ENCODE measurements at regions not wholly inside any gene's neighbourhood (a gene's known extent, or its start where the extent isn't known, plus 50 kb on each side); places are given as distances from the start of the nearest gene placed in this dataset.
"Not testable (repeated sequence)": the region's sequence is repeated elsewhere in the genome, so short reads cannot be mapped to it uniquely, and the experiment has no call there.

GRCh38 chr4:1552451-1552850 lies 131.7 kb downstream of the FAM53A start:
- no peak overlapping the region for H3K4me3 ChIP-seq (ENCODE audit: control insufficient read depth, low read depth, low read length)
- no peak for DNase-seq (ENCODE audit: low read depth)
- TF ChIP-seq CTCF (conservative IDR thresholded peaks at IDR 0.05; ENCODE audit: control insufficient read depth, insufficient read depth, low read depth, low read length), result no peak

DNA sequence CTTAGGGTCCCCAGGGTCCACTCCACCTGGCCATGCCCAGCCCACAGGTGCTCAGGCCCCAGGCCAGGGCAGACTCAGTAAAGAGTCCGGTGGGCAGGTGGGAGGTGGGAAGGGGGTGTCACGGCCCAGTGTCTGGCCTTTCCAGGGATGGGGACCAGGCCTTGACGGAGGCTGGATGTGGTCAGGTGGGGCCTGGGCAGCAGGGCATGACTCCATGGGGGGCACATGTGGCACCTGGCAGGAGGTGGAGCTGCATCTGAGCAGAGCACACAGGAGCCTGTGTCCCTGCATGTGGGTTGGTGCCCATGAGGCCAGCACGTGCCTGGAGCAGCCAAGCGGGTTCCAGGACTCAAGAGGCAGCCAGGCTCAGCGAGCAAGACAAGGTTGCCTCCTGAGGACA lies 132.9 kb downstream of the FAM53A start:
- no peak overlapping the region for H3K4me3 ChIP-seq (ENCODE audit: control insufficient read depth, low read depth, low read length)
- no peak for TF ChIP-seq CTCF (conservative IDR thresholded peaks at IDR 0.05; ENCODE audit: control insufficient read depth, insufficient read depth, low read depth, low read length)
- DNase-seq (ENCODE audit: low read depth), result no peak

DNA sequence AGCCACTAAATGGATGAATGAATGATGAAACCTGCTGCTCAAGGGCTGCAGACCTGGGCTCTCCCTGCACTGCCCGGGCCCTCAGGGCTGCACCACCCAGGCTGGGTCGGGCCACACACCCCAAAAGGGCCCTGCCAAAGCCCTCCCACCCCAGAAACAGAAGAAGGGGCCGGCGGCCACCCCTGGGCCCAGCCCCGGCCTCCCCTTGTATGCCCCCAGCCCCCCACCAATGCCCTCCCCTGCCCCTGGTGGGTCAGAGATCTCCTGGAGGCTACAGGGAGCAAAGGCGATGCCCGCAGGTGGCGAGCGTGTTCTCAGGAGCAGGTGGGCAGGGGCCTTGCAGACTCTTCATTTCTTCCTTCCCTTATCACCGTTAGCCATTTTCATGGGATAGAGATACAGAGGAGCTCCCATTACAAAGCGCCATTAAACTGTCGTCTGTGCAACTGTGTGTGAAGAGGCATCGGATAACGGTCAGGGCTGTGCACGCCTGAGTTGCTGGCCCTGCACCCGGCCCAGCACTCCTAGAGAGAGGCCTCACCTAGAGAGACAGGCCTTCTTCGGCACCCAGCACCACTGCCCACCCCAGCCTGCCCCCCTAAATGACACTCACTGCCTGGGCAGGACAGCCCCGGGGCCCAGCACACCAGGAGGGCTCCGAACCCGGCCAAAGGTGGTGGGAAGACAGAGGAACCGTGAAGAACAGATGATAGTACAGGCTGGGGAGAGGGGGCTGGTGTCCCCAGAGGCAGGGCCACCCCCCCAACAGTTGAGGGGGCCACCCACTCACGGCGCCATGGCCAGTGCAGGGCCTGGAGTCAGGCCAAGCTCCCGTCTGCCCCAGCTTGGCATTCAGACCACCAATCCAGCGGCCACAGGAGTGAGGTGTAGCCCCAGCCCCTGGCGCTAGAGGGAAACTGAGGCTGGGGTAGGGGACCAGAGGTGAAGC lies 133.7 kb downstream of the FAM53A start:
- no peak overlapping the region for H3K4me3 ChIP-seq (ENCODE audit: control insufficient read depth, low read depth, low read length)
- no peak for DNase-seq (ENCODE audit: low read depth)
- TF ChIP-seq CTCF (conservative IDR thresholded peaks at IDR 0.05; ENCODE audit: control insufficient read depth, insufficient read depth, low read depth, low read length), result no peak

DNA sequence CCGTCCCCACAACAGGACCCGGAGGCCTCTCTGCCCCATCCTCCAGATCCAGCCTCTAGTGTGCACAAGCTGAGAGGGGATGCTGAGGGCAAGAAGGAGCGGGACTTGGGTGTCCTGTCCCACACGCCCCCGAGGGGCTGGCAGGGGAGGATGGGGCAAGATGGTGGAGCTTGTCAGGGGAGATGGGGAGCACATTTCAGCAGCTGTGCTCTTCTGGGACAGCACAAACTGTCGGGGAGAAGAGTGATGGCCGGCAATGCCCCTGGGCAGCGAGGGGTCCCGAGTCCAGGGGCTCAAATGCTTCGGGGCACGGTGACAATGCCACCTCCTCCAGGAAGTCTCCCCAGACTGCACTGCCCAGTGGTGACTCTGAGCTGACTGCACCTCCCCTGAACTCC lies 134.5 kb downstream of the FAM53A start:
- no peak for TF ChIP-seq CTCF (conservative IDR thresholded peaks at IDR 0.05; ENCODE audit: control insufficient read depth, insufficient read depth, low read depth, low read length)
- no peak for DNase-seq (ENCODE audit: low read depth)
- no peak overlapping the region for H3K4me3 ChIP-seq (ENCODE audit: control insufficient read depth, low read depth, low read length)

DNA sequence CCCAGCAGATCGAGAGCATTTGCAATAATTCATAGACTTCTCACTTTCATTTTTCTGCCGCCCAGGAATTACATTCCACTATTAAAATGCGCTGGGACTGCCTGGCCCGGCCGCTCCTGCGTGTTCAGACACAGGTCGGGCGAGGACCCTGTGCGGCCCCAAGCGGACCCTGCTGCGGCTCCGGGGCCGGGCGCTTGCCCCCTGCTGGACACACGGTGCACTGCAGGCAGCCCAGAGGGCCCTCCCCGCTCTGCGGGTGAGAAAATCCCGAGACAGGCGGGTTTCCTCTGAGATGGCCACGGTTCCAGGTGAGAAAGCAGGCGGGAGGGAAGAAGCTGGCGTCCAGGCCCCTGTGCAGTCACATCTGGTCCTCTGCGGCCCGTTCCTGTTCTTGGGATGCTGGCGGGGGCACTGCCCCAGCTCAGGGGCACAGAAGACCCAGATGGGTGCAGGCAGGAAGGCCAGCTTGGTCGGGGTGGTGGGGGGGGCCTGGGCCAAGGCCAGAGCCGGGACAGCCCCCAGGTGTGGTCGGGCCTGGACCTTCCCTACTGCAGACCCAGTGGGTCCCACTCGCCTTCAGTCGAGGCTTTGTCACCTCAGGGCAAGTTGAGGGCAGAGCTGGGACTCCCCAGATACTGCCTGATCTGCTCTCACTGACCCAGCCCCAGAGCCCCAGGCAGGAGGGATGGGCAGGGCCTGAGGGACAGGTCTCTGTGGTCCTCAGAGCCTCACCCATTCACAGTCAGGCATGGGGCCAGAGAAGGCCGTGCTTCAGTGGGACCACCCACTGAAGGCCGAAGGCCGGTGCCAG lies 135.1 kb downstream of the FAM53A start:
- DNase-seq (ENCODE audit: low read depth); H3K4me3 ChIP-seq (ENCODE audit: control insufficient read depth, low read depth, low read length): not testable (repeated sequence)
- peak; percentile 57 for TF ChIP-seq CTCF (conservative IDR thresholded peaks at IDR 0.05; ENCODE audit: control insufficient read depth, insufficient read depth, low read depth, low read length)

DNA sequence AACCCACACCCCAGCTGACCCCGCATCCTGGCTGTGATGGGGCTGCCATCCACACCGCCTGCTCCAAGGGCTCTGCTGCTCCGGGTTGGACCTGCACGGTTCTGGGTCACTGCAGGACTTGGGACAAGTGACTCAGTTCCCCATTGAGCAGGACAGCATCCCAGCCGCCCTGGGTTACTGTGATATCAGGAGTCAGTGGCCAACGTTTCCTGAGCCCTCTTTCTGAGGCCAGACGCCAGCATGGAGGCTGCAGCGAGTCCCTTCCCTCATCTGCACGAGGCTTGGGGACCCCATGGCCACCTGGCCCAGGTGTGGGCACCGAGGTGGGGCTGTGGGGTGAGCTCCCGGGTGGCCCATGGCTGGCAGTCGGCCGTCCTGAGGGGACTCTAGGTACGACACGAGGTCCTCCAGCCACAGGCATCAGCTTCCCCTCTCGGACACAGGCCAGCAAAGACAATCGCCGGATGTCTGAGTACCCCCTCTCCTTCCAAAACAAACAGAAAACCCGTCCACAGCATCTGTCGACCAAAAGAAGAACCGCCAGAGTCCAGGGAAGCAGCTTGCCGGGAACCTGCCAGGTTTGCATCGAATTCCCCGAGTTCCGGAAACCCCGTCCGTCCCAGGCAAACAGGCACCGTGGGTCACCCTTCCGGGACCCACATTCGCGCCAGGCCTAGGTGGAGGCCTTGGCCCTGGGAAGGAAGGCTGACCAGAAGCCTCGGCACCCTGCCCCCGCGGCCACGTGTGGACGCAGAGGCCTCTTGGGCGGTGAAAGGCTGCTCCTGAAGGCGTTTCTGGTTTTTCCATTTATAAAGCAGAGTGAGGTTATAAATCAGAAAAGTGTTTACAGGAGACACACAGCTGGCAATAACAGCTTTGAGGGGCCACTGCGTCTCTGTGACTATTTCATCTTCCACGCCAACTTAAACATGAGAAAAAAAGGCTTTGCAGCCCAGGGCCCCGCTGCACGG lies 136.0 kb downstream of the FAM53A start:
- no peak for TF ChIP-seq CTCF (conservative IDR thresholded peaks at IDR 0.05; ENCODE audit: control insufficient read depth, insufficient read depth, low read depth, low read length)
- peak; percentile 4 for DNase-seq (ENCODE audit: low read depth)
- no peak overlapping the region for H3K4me3 ChIP-seq (ENCODE audit: control insufficient read depth, low read depth, low read length)
